Dedifferentiated amniotic fluid mesenchymal stem cell (primary cell): ENCODE measurements at regions not wholly inside any gene's neighbourhood (a gene's known extent, or its start where the extent isn't known, plus 50 kb on each side); places are given as distances from the start of the nearest gene placed in this dataset.
"Not testable (repeated sequence)": the region's sequence is repeated elsewhere in the genome, so short reads cannot be mapped to it uniquely, and the experiment has no call there.

Source experiments
- DNase-seq: peaks from one replicate; pipeline ENCODE4 v3.0.0-alpha.2; 2016; ENCODE audit errors: extremely low spot score

- DNase-seq = no peak
These were observed 232.5 kb downstream of the SQOR start for GRCh38 chr15:45867281-45867680.

GRCh38 chr15:45868109-45868691, 233.4 kb downstream of the SQOR start:
- no peak for DNase-seq

GRCh38 chr15:45869034-45869668, 234.3 kb downstream of the SQOR start:
- no peak for DNase-seq

GRCh38 chr15:45871121-45871855, 236.5 kb downstream of the SQOR start:
- DNase-seq = no peak

GRCh38 chr15:45873781-45874180, 239.0 kb downstream of the SQOR start:
- DNase-seq = no peak

- not testable (repeated sequence) for DNase-seq
These were observed 239.7 kb downstream of the SQOR start for GRCh38 chr15:45874566-45874965.

GRCh38 chr15:45884289-45884688, 249.5 kb downstream of the SQOR start:
- DNase-seq = no peak

GRCh38 chr15:45884755-45885445, 250.1 kb downstream of the SQOR start:
- no peak for DNase-seq

- no peak for DNase-seq
These were observed 251.0 kb downstream of the SQOR start for GRCh38 chr15:45885801-45886200.

GRCh38 chr15:45891766-45892165, 256.9 kb downstream of the SQOR start:
- no peak for DNase-seq

- DNase-seq = no peak
These were observed 257.4 kb downstream of the SQOR start for GRCh38 chr15:45892182-45892581.

- no peak for DNase-seq
These were observed 268.5 kb downstream of the SQOR start for GRCh38 chr15:45903283-45903682.

- DNase-seq = no peak
These were observed 269.2 kb downstream of the SQOR start for GRCh38 chr15:45904019-45904418.

GRCh38 chr15:45906230-45906629, 271.4 kb downstream of the SQOR start:
- DNase-seq = no peak

- DNase-seq = no peak
These were observed 275.8 kb downstream of the SQOR start for GRCh38 chr15:45910671-45911070.

- DNase-seq = no peak
These were observed 278.6 kb downstream of the SQOR start for GRCh38 chr15:45913451-45913850.

- DNase-seq = no peak
These were observed 279.6 kb downstream of the SQOR start for GRCh38 chr15:45914425-45914824.

GRCh38 chr15:45918839-45919238, 284.0 kb downstream of the SQOR start:
- no peak for DNase-seq

GRCh38 chr15:45919806-45920205, 285.0 kb downstream of the SQOR start:
- no peak for DNase-seq

- DNase-seq = no peak
These were observed 286.5 kb downstream of the SQOR start for GRCh38 chr15:45921376-45921775.

GRCh38 chr15:45921978-45922377, 287.1 kb downstream of the SQOR start:
- no peak for DNase-seq

- no peak for DNase-seq
These were observed 306.5 kb downstream of the SQOR start for GRCh38 chr15:45941367-45941766.

GRCh38 chr15:45943240-45943639, 308.4 kb downstream of the SQOR start:
- DNase-seq = no peak
